Peyer's patch (tissue), 4 donors: ENCODE measurements at regions not wholly inside any gene's neighbourhood (a gene's known extent, or its start where the extent isn't known, plus 50 kb on each side); places are given as distances from the start of the nearest gene placed in this dataset.

Source experiments
- DNase-seq, 3 donors: peaks; one replicate each; pipeline ENCODE4 v3.0.0-alpha.2; 2017 to 2019
- H3K27ac ChIP-seq, 4 donors: fragments of 200-600 bp; sonication (generic); one replicate each; pipeline ENCODE4 v1.5.1; 2016 to 2019
- H3K27me3 ChIP-seq, 2 donors: fragments of 200-600 bp; sonication (generic); one replicate each; pipeline ENCODE4 v1.5.1; 2019
- H3K36me3 ChIP-seq, 3 donors: fragments of 200-600 bp; sonication (generic); one replicate each; pipeline ENCODE4 v1.5.1; 2016 to 2019
- H3K4me1 ChIP-seq, 4 donors: fragments of 200-600 bp; sonication (generic); one replicate each; pipeline ENCODE4 v1.5.1; 2016 to 2019
- H3K4me3 ChIP-seq, 4 donors: fragments of 200-600 bp; sonication (generic); 1 replicate in 3 of 4; 2 replicates in 1 of 4; pipeline ENCODE4 v1.5.1; 2016 to 2019; ENCODE audit warnings: mild to moderate bottlenecking in 1 of 4
- H3K9me3 ChIP-seq, 4 donors: fragments of 200-600 bp; sonication (generic); one replicate each; pipeline ENCODE4 v1.5.1; 2016 to 2019; ENCODE audit warnings: mild to moderate bottlenecking in 1 of 4
- POLR2A ChIP-seq, 2 donors: fragments of 450-650 bp; IDR thresholded peaks; one replicate each; pipeline ENCODE4 v1.5.1; 2017; ENCODE audit warnings: antibody characterized with exemption in 2 of 2, mild to moderate bottlenecking in 2 of 2, moderate library complexity in 2 of 2
- TF ChIP-seq, protein P1 (sequence below), 6 experiments: fragments of 450-650 bp in 4 of 6; fragments of 200-600 bp in 2 of 6; sonication (generic) in 1 of 6; IDR thresholded peaks; one replicate each; pipeline ENCODE4 v1.5.1; 2017 to 2019; ENCODE audit warnings: antibody characterized with exemption in 6 of 6, mild to moderate bottlenecking in 3 of 6, moderate library complexity in 1 of 6

DNA sequence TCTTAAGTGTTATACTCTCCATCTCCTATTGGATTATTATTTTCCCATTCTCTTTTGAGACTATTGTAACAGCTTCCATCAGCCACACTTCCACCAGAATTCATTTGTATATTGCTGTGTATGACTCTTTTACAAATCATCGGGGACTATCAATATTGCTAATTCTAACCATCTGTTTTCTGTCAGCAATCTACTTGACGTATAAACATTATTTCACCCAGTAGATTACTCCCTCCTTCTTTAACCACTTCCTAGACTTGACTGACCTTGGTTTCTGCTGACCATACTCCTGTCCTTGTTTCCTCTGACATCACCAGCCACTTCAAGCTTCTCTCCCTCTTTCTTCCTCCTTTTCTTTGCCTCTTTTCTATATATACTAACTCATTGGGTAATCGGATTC, 402.9 kb downstream of the PCDH18 start:
- TF ChIP-seq, protein P1, sequence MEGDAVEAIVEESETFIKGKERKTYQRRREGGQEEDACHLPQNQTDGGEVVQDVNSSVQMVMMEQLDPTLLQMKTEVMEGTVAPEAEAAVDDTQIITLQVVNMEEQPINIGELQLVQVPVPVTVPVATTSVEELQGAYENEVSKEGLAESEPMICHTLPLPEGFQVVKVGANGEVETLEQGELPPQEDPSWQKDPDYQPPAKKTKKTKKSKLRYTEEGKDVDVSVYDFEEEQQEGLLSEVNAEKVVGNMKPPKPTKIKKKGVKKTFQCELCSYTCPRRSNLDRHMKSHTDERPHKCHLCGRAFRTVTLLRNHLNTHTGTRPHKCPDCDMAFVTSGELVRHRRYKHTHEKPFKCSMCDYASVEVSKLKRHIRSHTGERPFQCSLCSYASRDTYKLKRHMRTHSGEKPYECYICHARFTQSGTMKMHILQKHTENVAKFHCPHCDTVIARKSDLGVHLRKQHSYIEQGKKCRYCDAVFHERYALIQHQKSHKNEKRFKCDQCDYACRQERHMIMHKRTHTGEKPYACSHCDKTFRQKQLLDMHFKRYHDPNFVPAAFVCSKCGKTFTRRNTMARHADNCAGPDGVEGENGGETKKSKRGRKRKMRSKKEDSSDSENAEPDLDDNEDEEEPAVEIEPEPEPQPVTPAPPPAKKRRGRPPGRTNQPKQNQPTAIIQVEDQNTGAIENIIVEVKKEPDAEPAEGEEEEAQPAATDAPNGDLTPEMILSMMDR (IDR thresholded peaks at IDR 0.05): no peak
- no peak for TF ChIP-seq POLR2A (IDR thresholded peaks at IDR 0.05)
- Histone ChIP-seq H3K36me3 (no peaks in the 10 kb centered on the region), H3K27me3 (no peaks in the 10 kb centered on the region), H3K27ac (no peak overlapping the region), H3K4me1 (no peaks in the 10 kb centered on the region), H3K9me3 (no peaks in the 10 kb centered on the region), H3K4me3 (no peak overlapping the region)
- no peak for DNase-seq

DNA sequence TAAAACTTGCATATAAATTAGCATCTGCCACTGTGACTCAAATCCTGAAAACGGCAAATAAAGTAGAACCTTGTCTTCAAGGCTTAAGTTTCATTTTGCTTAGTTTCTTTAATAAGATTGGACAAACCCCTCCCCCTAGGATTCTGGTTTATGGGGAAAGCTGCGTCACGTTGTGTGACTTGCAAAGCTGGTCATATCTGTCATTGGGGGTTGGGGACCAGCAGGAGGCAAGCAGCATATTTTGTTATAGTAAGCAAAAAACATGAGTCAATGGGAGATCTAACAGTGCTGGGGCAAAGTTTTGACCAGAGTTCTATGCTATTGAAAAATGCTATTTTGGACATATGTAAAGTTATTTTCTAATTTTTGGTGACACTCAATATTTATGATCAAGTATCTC, 407.3 kb downstream of the PCDH18 start:
- Histone ChIP-seq H3K4me1 (no peaks in the 10 kb centered on the region), H3K4me3 (peak overlapping the region in 1 of 4 donors; percentile 6), H3K27ac (no peak overlapping the region), H3K36me3 (no peaks in the 10 kb centered on the region), H3K27me3 (no peaks in the 10 kb centered on the region), H3K9me3 (no peaks in the 10 kb centered on the region)
- no peak for TF ChIP-seq POLR2A (IDR thresholded peaks at IDR 0.05)
- TF ChIP-seq, protein P1 (IDR thresholded peaks at IDR 0.05): no peak
- DNase-seq: no peak

DNA sequence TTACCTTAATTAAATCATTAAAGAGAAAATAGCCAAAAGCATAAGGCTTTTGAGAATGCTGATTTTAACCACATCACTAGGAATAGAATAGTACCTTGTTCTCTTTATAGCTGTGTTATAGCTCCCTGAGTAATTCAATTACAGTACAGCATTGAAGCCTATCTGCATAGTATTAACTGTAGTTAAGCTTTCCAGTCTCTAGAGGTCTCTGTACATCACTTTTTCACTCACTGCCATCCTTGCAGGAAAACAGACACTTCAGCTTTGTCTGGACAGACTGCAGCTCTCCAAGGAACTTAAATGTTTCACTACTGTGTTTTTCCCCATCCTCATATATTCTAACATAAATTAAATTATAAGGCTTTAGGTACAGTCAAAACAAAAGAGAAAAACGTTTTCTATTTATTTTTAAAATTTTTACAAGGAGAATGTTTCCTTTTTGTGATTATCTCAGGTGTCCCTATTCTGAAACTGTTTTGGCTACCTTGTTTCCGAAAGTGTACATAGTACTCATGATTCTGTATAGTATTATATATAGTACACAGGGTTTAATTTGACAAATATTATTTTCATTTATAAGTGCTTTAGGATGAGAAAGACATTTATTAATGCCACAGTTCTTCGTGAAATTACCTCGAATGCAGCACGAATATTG, 407.9 kb downstream of the PCDH18 start:
- TF ChIP-seq, protein P1 (IDR thresholded peaks at IDR 0.05): peak in 4 of 6 experiments; percentile 20 to 51 (median 46)
- no peak for TF ChIP-seq POLR2A (IDR thresholded peaks at IDR 0.05)
- DNase-seq: no peak
- H3K4me3 ChIP-seq: peak overlapping the region in 1 of 4 donors; percentile 6
- H3K27me3 ChIP-seq: no peaks in the 10 kb centered on the region
- no peaks in the 10 kb centered on the region for H3K9me3 ChIP-seq
- no peaks in the 10 kb centered on the region for H3K4me1 ChIP-seq
- H3K36me3 ChIP-seq: no peaks in the 10 kb centered on the region
- no peak overlapping the region for H3K27ac ChIP-seq

DNA sequence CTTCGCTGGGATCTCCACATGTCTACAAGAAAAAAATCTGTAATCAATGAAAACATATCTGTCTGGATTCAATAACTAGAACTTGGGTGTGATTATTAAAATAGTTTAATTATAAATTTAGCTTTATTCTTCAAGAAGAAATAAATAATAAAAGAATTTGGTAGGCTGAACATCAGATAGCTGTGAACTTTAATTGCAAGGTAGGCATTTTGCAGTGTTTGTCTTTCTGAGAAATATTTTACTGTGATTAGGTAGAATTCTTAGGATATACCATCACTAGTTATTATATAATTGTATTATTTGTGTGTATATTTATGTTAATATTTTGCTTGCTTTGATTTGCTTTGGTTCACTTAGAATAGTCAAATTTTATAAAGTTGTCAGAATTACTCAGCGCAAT, 409.4 kb downstream of the PCDH18 start:
- H3K9me3 ChIP-seq: no peaks in the 10 kb centered on the region
- no peak for DNase-seq
- H3K27ac ChIP-seq: no peak overlapping the region
- no peaks in the 10 kb centered on the region for H3K36me3 ChIP-seq
- no peak for TF ChIP-seq POLR2A (IDR thresholded peaks at IDR 0.05)
- TF ChIP-seq, protein P1 (IDR thresholded peaks at IDR 0.05): no peak
- H3K4me1 ChIP-seq: no peaks in the 10 kb centered on the region
- H3K4me3 ChIP-seq: no peak overlapping the region
- no peaks in the 10 kb centered on the region for H3K27me3 ChIP-seq

DNA sequence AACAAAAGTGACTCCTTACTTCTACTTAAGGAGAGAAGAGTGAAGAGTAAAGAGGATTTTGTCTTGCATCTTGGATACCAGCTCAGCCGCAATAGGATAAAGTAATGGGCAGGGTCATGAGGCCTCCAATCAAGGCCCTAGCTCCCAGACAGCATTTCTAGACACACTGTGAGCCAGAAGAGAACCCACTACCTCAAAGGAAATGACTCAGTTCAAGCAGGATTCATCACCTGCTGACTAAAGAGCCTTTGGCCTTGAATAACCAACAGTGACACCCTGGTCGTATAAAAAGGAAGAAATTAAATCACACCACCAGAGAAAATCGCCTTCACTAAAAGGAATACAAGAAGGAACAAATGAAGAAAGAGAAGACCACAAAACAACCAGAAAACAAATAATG, 416.1 kb downstream of the PCDH18 start:
- no peaks in the 10 kb centered on the region for H3K9me3 ChIP-seq
- TF ChIP-seq, protein P1 (IDR thresholded peaks at IDR 0.05): no peak
- TF ChIP-seq POLR2A (IDR thresholded peaks at IDR 0.05): no peak
- H3K4me3 ChIP-seq: no peak overlapping the region
- DNase-seq: no peak
- no peaks in the 10 kb centered on the region for H3K4me1 ChIP-seq
- no peak overlapping the region for H3K27ac ChIP-seq
- no peaks in the 10 kb centered on the region for H3K27me3 ChIP-seq
- H3K36me3 ChIP-seq: no peaks in the 10 kb centered on the region

DNA sequence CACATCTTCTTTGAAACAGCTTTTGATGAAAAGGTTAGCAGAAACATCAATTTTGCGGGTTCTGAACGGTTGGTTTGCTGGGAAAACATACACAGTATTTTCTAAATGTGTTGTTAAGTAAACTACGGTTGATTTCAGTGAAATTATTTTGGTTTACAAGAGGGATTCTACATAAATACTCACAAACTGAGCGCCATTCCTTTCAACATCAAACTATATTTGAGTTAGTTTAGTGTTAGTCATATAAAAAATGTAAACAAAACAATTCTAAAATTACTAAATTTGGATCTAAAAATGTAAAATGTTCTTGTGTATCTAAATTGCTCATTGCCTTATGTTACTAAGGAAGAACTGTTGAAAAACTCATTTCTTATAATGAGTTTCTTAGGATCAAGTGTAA, 425.6 kb downstream of the PCDH18 start:
- TF ChIP-seq, protein P1 (IDR thresholded peaks at IDR 0.05): no peak
- TF ChIP-seq POLR2A (IDR thresholded peaks at IDR 0.05): no peak
- no peak for DNase-seq
- H3K9me3 ChIP-seq: no peaks in the 10 kb centered on the region

More for the DNA sequence above, 425.6 kb downstream of the PCDH18 start:
- H3K4me3 ChIP-seq: no peak overlapping the region
- H3K27ac ChIP-seq: no peak overlapping the region
- H3K4me1 ChIP-seq: no peaks in the 10 kb centered on the region
- H3K27me3 ChIP-seq: no peaks in the 10 kb centered on the region
- H3K36me3 ChIP-seq: no peaks in the 10 kb centered on the region
